ENCODE measurements at regions not wholly inside any gene's neighbourhood (a gene's known extent, or its start where the extent isn't known, plus 50 kb on each side); places are given as distances from the start of the nearest gene placed in this dataset.

- no peaks in the 10 kb centered on the region for H3K4me1 ChIP-seq (ENCODE audit: insufficient read depth, low read length)
- H3K27me3 ChIP-seq (ENCODE audit: control insufficient read depth in 1 of 2, insufficient read depth in 2 of 2, low read length in 2 of 2) = no peaks in the 10 kb centered on the region
- H3K27ac ChIP-seq (ENCODE audit: low read depth in 1 of 2, low read length in 2 of 2) = no peak overlapping the region
- no peak for ATAC-seq (ENCODE audit: poor library complexity)
- intact Hi-C loops (cut with DNase I, micrococcal nuclease) = no loop called here
- Mint-ChIP-seq H3K9me3 (no peaks in the 10 kb centered on the region), H3K4me3 (no peak overlapping the region), H3K36me3 (ENCODE audit: low read depth) (no peaks in the 10 kb centered on the region), H3K27ac (no peak overlapping the region), H3K27me3 (no peaks in the 10 kb centered on the region), H3K4me1 (ENCODE audit: low read depth) (no peaks in the 10 kb centered on the region)
- H3K4me3 ChIP-seq (ENCODE audit: low read length) = no peak overlapping the region
- no peak for TF ChIP-seq CTCF (IDR thresholded peaks at IDR 0.05)
- POLR2A ChIA-PET = no interaction called here
- no peaks in the 10 kb centered on the region for H3K36me3 ChIP-seq (ENCODE audit: insufficient read depth, low read length)
- CTCF ChIA-PET = no interaction called here
- DNase-seq = no peak
- no peaks in the 10 kb centered on the region for H3K9me3 ChIP-seq (ENCODE audit: control insufficient read depth in 1 of 2, insufficient read depth in 1 of 2, low read length in 2 of 2)
These were observed 92.7 kb upstream of the BOD1 start for GRCh38 chr5:173709145-173709544.

GRCh38 chr5:173709761-173710160 is 93.3 kb upstream of the BOD1 start:
- no peaks in the 10 kb centered on the region for H3K4me1 Mint-ChIP-seq (ENCODE audit: low read depth)
- intact Hi-C loops (cut with DNase I, micrococcal nuclease) = no loop called here
- no peaks in the 10 kb centered on the region for H3K4me1 ChIP-seq (ENCODE audit: insufficient read depth, low read length)
- H3K9me3 Mint-ChIP-seq = no peaks in the 10 kb centered on the region
- no peak for TF ChIP-seq CTCF (IDR thresholded peaks at IDR 0.05)
- CTCF ChIA-PET = no interaction called here
- ATAC-seq (ENCODE audit: poor library complexity) (no peak), DNase-seq (no peak)
- H3K36me3 ChIP-seq (ENCODE audit: insufficient read depth, low read length) = no peaks in the 10 kb centered on the region
- H3K4me3 Mint-ChIP-seq = no peak overlapping the region
- H3K27ac ChIP-seq (ENCODE audit: low read depth in 1 of 2, low read length in 2 of 2) = no peak overlapping the region
- no peak overlapping the region for H3K27ac Mint-ChIP-seq
- no peak overlapping the region for H3K4me3 ChIP-seq (ENCODE audit: low read length)
- H3K9me3 ChIP-seq (ENCODE audit: control insufficient read depth in 1 of 2, insufficient read depth in 1 of 2, low read length in 2 of 2) = no peaks in the 10 kb centered on the region
- POLR2A ChIA-PET = no interaction called here
- no peaks in the 10 kb centered on the region for H3K27me3 ChIP-seq (ENCODE audit: control insufficient read depth in 1 of 2, insufficient read depth in 2 of 2, low read length in 2 of 2)
- H3K27me3 Mint-ChIP-seq = no peaks in the 10 kb centered on the region
- no peaks in the 10 kb centered on the region for H3K36me3 Mint-ChIP-seq (ENCODE audit: low read depth)

GRCh38 chr5:173710528-173710927 is 94.1 kb upstream of the BOD1 start:
- Mint-ChIP-seq H3K4me3 (no peak overlapping the region), H3K27ac (no peak overlapping the region)
- POLR2A ChIA-PET = no interaction called here

More at GRCh38 chr5:173710528-173710927, 94.1 kb upstream of the BOD1 start:
- Mint-ChIP-seq H3K9me3 (no peaks in the 10 kb centered on the region), H3K4me1 (ENCODE audit: low read depth) (no peaks in the 10 kb centered on the region), H3K27me3 (no peaks in the 10 kb centered on the region), H3K36me3 (ENCODE audit: low read depth) (no peaks in the 10 kb centered on the region)
- Histone ChIP-seq H3K9me3 (ENCODE audit: control insufficient read depth in 1 of 2, insufficient read depth in 1 of 2, low read length in 2 of 2) (no peaks in the 10 kb centered on the region), H3K4me3 (ENCODE audit: low read length) (no peak overlapping the region), H3K4me1 (ENCODE audit: insufficient read depth, low read length) (no peaks in the 10 kb centered on the region), H3K27me3 (ENCODE audit: control insufficient read depth in 1 of 2, insufficient read depth in 2 of 2, low read length in 2 of 2) (no peaks in the 10 kb centered on the region), H3K27ac (ENCODE audit: low read depth in 1 of 2, low read length in 2 of 2) (no peak overlapping the region), H3K36me3 (ENCODE audit: insufficient read depth, low read length) (no peaks in the 10 kb centered on the region)
- CTCF ChIA-PET = no interaction called here
- intact Hi-C loops (cut with DNase I, micrococcal nuclease) = no loop called here
- no peak for TF ChIP-seq CTCF (IDR thresholded peaks at IDR 0.05)
- no peak for DNase-seq
- ATAC-seq (ENCODE audit: poor library complexity) = no peak

Data from CD4-positive, alpha-beta T cell (primary cell).